GM18499 (cell line): ENCODE measurements at regions not wholly inside any gene's neighbourhood (a gene's known extent, or its start where the extent isn't known, plus 50 kb on each side); places are given as distances from the start of the nearest gene placed in this dataset.

Experiments
- ATAC-seq: cut with Tn5 transposase; IDR thresholded peaks from one replicate; pipeline ENCODE4 v1.9.1; 2021; ENCODE audit warnings: moderate number of reproducible peaks; ENCODE audit not compliant: insufficient read depth, unreplicated experiment

DNA sequence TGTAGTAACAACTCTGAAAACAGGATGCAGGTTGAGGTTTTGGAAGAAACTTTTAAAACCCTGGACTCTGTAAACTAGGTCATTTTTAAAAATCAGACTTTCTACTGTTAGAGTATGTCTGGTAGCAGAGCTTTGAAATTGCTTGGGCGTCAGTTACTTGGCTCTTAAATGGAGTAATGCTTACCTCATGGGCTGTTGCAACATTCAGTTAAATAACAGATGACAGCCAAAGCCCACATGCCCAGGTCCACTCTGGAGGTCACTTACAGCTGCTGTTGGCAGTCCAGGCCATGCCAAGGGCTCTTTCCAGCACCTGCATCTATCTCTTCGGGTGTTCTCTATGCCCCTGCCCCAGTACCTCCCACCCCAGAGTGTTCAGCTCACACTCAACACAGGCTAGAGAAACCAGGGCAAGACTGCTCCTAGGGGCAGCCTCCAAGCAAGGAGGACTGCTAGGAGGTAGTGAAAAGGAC, 96.4 kb downstream of the BANF2 start:
- no peak for ATAC-seq

DNA sequence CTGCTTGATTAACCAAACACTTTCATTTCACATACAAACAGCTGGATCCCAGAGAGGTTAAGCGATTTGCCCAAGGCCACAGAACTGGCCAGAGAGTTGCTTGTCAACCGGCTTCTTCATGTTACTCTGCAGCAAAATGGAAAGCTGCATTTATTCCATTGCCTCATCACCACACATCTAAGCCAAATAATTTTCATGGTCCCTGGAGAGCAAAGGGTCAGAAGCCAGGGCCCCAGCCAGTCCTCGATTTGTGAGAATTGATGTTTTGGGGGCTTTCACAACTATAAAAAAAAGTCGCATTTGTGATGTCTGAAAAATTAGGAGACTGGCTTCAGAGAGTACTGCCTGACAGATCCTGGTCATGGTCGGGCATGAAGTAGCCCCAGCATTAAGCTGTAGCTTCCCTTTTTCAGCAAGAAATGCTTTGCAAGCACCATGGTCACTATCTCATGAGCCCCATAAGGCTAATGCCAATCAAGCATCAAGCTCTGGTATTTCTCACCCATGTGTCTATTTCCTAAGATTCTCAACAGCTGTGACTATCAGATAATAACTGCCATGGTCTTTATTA, 95.8 kb downstream of the BANF2 start:
- no peak for ATAC-seq

DNA sequence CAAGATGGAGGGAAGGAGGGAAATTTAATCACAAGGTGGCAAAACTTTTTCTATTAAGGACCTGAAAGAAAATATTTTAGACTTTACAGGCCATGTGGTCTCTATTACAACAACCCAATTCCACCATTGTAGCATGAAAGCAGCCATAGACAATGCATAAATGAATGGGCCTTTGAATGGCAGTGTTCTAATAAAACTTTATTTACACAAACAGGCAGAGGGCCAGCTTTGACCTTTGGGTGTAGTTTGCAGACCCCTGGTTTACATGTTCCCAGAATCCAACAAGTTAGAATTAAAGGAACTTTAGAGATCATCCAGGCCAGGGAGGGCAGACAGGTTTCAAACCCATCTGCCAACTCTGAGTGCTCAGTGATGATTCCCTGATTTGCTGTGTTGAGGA, 95.2 kb downstream of the BANF2 start:
- no peak for ATAC-seq

DNA sequence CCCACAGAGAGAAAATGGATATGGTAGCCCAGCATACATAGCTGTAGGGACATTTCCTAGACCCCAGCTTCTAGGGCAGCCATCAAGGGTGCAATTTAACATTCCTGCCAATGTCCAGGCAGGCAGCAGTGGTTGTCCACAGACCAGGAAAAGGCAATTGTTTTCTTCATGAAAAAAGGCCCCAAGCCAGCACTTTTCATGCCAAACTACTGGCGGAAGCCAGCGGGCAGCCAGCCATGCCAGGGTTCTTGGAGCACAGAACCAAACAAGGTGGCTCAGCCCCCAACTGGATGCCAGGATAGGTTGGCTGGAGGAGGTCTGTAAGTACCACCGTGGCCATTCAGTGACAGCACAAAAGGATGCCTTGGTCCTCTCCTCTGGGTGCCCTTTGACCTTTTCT, 94.6 kb downstream of the BANF2 start:
- no peak for ATAC-seq

DNA sequence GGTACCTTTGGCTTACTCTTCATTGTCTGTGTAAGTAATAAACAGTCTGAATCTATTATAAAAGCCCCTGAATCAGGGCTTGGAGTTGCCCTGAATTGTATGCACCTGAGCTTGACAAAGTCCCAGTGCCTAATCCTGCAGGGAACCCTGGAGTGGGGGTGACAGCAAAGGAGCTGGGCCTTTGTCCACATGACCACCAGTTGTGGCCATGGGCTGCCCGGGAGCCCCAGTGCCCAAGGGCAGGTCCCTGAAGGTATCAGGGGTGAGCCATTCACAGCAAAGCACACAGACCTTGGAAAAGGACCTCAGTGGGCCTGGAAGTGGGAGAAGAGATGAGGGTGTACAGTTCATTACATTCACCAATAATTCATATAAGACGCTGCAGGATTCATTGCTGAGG, 94.2 kb downstream of the BANF2 start:
- ATAC-seq = no peak

DNA sequence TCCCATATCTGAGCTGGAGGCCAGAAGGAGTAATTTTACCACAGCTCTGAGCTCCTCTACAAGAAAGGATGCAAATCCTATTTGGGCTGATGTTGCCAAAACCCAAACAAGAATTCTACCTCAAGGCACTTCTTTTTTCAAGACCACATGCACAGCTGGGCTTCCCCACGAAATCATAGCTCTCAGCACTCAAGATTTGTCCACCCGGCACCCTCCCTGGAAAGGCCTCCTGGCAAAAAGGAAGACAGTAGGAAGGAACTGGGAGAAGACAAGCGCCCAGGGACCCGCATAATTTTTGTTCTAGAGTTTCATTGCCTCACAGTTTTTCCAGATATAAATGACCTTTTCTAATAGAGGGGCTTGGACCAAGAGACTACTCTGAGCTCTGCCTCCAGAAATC, 90.5 kb downstream of the BANF2 start:
- ATAC-seq = no peak

DNA sequence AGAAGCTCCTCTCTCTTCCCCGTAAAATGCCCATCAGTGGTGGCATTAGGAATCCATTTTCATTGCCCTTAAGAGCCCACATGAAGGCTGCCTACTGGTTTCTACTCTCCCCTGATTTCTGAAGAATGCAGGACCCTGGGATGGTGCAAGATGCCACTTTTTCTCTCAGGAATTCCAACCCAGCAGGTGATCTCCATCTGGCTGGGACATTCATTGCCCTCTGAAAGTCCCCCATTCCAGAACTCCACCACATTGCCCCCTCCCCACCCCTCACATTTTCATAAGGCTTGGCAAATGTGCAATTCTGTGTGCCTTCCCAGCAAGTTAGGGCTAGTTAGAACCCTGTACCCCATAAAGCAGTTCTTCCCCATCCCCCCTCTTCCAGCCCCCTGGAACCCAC, 88.0 kb downstream of the BANF2 start:
- no peak for ATAC-seq

DNA sequence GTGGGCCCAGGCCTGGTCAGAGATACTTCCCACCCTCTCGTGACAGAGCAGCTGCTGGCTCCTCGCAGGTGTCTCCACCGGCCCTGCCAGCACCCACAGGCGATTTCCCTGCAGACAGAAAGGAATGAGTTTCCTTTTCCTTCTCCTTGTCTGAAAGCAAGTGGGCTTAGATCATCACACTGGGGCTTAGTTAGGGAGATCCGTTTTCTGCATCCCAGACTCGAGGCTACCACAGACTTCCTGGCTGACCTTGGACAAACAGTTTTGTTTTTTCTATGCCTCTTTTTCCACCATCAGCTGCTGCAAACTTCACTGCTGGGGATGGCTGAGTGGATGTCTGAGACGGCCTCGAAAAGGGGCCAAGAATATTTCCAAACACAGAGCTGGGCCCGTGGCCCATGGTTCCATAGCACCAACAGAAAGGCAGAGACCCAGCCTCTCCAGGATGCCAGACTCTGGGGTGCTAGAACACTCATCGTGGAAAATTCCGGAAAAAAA, 86.5 kb downstream of the BANF2 start:
- no peak for ATAC-seq
